Right ventricle myocardium inferior (tissue), 1 donor: ENCODE measurements at regions not wholly inside any gene's neighbourhood (a gene's known extent, or its start where the extent isn't known, plus 50 kb on each side); places are given as distances from the start of the nearest gene placed in this dataset.

ENCODE experiments used
- ATAC-seq: fragments of 200-7000 bp; cut with Tn5 transposase; one replicate; pipeline ENCODE4 v1.9.1; 2020; ENCODE audit warnings: mild to moderate bottlenecking, moderate library complexity
- DNase-seq: peaks from one replicate; pipeline ENCODE4 v3.0.0; 2021; ENCODE audit errors: missing footprints
- intact Hi-C: fragments of 100-400 bp; cut with DNase I; formaldehyde crosslinking; loops from one replicate; pipeline ENCODE4 v1.11.0; 2022
- donor health status: DM: no; HTN: yes; CAD: no; lungs with severe emphysema.

DNA sequence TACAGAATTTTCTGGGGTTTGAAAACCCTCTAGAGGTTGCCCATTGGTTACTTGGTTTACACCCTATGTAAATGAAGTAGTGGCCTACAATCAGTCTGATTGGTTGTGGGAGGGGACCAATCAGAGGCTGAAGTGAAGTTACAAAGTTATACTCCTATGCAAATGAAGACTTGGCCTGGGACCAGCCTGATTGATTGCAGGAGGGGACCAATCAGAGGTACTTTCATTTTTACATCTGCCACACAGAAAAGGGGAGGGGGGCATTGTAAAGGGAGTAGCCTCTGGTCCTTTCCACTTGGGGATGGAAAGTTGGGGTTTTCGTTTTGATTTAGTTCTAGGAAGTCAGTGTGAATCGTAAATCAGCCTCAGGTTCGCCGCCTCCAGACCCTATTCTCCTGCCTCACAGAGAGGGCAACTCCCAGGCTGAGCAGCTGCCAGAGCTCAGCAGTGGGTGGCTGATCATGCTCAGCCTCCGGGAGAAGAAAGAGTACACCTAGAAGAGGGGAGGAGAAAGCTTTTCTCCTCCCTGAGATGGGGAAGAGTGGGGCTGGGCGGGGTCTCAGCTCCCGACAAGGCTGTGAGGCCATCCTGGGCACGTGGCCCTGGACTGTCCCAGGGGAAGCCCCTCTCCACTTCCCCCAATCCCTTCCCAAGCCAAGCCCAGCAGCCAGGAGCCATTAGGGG lies 372.5 kb downstream of the GALR1 start:
- ATAC-seq (no peak), DNase-seq (no peak)
- intact Hi-C loops: no loop called here

DNA sequence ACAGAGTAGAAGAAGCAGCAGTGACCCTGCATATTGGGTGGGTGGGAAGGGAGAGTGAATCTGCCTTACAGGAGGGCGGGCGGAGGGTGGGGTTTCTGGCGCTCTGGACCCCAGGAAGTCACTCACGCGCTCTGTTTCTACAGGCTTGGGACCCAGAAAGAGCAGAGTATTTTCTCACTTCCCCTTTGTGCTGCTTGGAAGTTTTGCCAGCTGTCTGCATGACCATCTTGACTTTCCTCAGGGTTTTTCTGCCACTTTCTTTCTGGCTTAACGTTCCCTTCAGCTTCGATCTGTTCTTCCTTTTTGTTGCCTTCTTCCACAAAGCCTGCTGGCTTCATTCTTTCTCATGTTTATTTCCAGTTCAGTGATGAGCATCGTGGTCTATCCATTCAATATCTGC lies 383.1 kb downstream of the GALR1 start:
- DNase-seq (no peak), ATAC-seq (no peak)
- intact Hi-C loops: no loop called here

DNA sequence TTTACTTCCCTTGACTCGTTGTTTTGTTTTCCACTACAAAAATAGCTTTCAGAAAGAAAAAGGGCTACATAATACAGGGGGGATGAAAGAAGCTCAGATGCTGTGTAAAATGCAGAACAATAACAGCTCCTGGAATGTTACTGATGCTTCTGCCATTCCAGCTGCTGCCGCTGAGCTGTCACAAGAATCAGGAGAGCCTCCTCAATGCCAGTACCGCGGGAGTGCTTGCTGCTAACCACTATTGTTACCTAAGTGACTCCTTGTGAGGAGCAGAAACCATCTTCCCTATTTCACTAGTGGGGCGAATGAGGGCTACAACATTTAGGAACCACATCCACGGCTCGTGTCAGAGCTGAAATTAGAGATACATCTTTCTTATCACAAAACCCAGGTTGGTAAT lies 384.8 kb downstream of the GALR1 start:
- ATAC-seq (no peak), DNase-seq (no peak)
- intact Hi-C loops: no loop called here

DNA sequence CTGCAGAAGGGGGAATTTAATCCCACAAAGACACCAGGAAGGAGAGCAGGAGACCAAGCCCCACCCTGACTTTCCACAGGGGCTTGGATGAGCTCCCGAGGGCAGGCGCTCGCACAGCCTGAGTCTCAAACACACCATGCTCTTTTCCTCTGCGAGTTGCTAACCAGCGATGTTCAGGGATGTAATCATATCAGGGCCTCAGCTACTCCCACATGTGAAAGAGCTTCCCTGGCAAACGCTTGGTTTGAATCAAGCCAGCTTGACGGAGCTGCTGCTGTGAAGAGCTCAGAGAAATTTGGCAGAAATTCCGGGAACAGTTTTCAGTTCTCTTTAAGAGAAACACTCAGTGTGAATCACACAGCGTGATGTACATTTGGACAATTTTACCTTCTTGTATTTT lies 385.8 kb downstream of the GALR1 start:
- DNase-seq (no peak), ATAC-seq (peak; percentile 97)
- intact Hi-C loops: no loop called here

DNA sequence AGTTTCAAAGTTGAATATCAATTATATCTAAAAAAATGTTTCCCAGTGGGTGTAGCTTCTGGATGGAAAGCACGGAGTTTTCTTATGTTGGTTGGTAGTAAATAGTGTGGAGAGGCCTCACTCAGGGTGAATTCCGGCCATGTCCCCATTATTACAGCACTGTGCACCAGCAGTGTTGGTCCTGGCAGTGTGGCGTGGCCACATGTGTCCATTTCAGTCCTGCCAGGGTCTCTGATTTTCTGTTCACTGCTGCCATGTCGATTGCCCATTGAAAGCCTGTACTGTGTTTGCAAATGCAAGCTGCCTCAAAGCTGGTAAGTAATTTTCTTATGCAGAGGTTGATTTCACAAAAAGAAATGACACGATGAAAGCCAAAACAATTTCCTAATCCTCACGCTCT lies 386.2 kb downstream of the GALR1 start:
- DNase-seq: no peak
- intact Hi-C loops: no loop called here
- peak; percentile 59 for ATAC-seq

DNA sequence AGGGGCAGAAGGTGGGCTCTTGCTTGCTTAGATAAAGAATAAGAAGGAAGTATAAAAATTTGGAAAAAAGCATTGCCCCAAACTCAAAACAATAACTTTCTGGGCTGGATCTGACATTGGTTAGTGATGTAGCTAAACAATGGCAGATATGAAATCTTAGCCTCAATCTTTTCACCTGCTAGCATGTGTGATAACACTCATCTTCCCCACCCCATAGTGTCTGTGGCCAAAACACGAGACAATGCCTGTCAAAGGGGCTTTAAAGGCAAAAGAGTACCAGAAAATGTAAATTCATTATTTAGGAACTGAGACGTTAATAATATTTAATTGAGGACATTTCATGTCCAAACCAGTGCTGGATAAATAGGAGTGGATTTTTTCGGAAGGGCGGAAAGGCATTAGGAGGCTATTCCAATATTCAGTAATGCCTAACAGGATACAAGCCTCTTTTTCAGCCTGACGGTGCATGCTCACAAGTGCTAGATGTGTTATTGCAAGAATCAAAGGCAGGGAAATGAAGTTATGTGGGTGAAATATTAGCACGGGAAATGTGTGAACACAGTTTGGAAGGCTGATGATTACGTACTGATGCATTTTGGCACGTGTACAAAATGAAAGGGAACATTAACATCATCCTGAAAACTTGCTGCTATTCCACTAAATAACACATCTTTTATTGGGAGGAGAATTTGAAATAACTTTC lies 395.7 kb downstream of the GALR1 start:
- ATAC-seq (peak; percentile 56), DNase-seq (no peak)
- intact Hi-C loops: no loop called here

DNA sequence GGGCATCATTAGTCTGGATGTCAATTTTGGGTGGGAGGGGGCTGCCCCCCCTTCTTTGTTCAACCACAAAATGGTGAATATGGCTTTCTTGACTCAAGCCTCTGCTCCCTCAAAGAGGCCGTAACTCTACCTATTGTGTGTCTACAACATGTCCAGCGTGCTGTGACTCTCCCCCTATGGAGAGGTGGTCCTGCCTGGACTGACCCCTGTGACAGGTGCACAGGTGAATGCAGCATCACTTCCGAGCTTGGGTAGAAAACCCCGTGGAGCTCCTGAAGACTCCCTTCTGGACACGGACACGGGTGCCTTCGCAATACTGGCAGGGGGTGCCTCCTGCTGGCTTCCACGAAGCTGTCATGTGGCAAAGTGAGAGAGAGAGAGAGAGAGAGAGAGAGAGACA lies 397.8 kb downstream of the GALR1 start:
- intact Hi-C loops: no loop called here
- ATAC-seq: no peak
- DNase-seq: no peak

DNA sequence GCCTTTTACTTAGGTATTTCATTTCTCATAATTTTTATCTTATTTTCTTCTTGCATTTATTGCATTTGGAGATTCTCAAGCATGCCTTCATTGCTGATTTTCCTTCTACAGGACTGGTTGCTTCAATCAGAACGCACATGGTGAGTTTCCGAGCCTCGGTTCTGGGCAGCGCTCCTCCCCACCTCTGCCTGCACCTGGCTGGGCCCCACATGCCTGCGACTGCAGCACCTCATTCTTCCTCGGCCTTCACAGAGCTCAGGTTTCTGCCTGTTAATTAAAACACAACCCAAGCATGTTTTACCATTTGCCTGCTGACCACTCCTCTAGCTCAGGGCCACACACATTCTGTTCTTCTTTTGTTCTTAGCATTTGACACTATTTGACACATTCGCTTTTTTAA lies 398.8 kb downstream of the GALR1 start:
- intact Hi-C loops: no loop called here
- DNase-seq: no peak
- ATAC-seq: no peak

DNA sequence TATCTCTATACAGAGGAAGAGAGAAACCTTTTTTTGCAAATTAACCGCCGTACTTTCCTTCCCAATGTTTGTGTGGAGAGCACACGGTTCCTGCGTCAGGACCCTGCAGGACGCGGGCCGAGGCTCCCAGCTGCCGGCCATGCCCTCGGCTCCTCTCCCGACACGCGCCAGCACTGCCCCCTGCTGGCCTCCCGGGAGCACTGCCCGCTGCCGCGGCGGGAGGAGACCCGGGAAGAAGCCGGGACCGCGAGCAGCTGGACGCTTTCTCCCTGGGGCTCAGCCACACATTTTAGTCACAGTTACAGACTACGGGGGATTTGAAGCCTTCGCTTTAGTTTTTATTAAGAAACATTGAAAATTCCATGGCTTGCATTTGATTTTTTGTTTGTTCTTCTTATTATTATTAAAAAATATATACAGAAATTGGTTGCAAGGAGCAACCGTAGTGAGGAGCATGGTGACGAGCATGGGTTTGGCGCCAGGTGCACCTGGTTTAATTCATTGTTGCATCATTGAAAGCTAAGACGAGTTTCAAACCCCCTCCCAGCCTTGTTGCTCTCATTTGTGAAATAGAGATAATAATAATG lies 401.2 kb downstream of the GALR1 start:
- intact Hi-C loops: no loop called here
- peak; percentile 95 for ATAC-seq
- DNase-seq: peak; percentile 79

DNA sequence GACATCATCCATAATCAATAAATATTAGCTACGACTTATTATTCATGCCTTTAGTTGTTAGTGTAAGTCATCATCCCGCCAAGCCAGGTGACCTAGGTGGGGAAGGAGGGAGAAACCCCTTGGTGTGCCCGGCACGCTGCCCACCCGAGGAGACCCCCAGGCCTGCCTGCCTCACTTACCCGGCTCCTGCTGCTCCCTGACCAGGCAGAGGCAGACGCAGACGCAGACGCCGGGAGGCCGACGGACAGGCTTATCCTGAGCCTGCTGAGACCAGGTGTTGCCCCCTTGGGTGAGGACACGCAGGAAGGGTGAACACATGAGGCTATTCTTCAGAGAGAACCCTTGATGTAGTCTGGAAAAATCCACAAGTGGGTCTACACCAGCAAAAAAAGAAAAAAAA lies 401.8 kb downstream of the GALR1 start:
- intact Hi-C loops: no loop called here
- DNase-seq (no peak), ATAC-seq (no peak)

DNA sequence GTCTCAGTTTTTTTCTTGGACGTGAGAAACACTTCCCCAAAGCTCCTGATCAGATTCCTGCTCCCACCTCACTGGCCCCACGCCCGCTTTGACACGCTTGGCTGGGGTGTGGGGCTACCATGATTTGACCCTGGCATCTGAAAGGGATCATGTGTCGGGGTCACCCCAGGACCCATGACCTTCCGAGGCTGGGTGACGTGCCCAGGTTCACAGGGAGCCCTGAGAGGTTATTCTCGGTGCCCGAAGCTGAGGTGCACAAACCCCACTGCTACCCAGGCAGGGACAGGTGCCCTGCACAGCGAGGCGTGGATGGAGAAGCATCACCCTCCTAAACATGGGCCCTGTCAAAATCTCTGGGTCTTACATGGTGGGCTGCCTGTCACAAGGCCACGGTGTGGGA lies 404.1 kb downstream of the GALR1 start:
- intact Hi-C loops: no loop called here

DNA sequence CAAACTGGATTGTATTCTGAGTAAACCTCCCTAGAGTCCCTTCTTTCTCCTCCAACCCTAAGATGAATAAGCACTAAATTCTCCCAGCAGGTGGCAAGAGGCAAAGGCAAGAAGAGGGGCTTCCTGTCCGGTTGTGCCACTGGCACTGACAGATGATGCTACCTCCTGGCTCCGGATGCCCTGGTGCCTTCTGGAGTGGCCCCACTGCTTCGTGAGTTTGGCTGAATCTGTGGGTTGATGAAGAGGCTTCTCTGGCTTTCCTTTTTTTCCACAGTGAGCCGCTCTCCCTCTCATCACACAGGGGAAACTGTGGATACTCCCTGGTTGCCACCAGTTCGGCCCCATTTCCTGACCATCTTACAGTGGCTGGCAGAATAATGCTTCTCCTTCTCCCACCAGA lies 404.7 kb downstream of the GALR1 start:
- intact Hi-C loops: no loop called here
- DNase-seq (no peak), ATAC-seq (no peak)

More for the DNA sequence above, 404.1 kb downstream of the GALR1 start:
- DNase-seq (no peak), ATAC-seq (no peak)

DNA sequence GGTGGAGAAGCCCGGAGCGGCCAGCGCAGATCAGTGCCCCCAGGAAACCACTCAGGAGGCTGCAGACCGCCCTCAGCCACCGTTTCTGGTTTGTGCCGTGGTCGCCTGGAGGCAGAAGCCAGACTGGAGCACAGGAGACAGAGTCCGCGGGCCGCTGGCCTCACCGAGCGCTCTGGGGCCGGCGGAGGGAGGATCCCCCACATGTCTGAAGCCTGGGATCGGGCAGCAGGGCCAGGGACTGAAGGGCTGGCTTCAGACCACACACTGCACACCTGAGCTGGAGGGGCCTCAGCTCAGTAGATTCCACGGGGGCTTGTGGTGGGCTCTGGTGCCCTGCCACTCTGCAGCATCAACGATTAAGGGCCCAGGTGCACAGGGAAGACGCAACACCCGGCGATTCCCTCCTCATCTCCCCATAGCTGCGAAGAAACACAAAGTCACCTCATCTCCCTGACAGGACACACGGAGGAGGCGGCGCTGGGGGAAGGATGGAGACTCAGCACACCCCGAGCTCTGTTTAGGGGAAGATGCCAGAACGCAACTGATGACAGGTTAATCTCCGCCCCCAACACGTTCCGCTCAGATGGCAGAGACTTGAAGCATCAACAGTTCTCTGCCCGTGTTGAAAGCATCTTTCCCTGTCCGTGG lies 408.1 kb downstream of the GALR1 start:
- intact Hi-C loops: no loop called here
- DNase-seq: no peak
- ATAC-seq: no peak

DNA sequence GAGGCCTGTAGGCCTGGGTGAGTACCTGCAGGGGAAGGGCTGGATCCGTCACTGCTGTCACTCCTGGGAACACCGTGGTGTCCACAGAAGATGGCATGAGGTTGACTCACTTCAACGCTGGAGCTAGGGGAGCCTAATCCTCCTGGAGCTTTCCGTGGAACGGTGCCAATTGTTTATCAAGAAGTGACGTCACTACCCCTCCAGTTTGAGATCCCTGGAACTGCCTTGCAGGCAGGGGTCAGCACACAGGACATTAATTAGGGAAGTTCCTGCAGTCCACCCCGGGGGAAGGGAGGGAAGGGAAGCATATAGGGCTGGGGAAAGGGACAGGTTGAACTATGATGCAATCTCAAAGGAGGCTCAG lies 408.6 kb downstream of the GALR1 start:
- intact Hi-C loops: no loop called here
- DNase-seq (no peak), ATAC-seq (peak; percentile 28)

DNA sequence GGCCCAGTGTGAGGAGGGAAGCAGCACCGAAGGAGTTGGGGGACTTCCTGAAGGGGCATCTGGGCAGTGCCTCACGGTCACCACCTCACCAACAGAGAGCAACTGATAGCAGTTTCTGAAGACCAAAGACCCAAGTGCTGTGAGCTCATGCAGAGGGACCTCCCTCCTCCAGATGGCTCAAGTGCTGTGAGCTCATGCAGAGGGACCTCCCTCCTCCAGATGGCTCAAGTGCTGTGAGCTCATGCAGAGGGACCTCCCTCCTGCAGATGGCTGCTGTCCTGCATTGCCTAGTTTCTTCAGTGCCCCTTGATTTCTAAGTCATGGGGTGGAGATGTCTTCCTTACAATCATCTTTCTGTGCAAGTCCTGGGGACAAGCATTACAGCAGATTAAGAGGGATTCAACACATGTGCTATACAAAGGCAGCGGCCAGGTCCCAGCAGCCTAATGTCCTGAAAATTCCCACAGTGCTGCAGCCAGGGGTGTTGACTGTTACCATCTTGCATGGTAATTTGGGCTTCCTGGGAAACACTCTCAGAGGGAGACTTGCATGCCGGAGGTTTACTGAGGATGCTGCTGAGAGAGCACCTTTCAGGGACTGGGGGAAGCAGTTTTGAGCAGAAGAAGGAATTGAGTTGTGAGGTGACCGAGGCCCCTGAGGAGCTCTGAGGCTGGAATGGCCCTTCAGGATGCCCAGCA lies 409.3 kb downstream of the GALR1 start:
- intact Hi-C loops: no loop called here
- no peak for DNase-seq
- peak; percentile 70 for ATAC-seq

DNA sequence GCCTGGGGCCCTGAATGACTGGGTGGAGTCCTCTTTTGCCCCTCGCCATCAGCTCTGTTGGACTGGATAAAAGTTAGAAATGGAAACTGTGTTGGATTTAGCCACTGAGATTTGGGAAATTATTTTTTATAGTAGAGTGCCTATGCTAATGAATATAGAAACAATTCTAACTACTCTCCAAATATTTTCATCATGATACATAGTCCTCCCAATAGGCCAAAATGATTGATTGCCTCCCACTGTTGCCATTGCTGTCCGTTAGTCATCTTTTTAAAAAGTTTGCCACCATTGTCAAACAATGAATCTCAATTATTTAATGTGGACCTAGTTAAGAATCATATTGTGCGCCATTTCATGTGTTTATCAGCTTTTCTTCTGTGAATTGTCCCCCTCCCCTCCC lies 417.0 kb downstream of the GALR1 start:
- ATAC-seq: no peak
- DNase-seq: no peak
- intact Hi-C loops: no loop called here

DNA sequence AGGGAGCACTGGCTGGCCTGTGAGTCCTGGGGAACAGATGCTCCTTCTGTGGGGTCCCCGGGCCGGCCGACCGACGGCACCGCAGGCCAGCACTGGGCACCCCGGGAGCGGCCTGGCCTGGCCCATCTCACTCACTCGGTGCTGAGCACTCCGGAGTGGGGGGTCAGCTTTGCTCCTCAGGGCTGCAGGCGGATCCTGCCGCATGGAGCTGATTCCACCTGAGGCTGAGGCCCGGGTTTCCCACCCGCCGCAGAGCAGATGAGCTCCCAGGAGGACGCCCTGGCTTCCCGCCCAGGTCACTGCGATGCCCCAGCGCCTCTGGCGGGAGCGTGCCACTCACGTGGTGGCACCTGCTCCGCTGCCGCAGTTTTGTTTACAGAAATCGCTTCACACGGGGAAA lies 418.6 kb downstream of the GALR1 start:
- ATAC-seq (no peak), DNase-seq (no peak)
- intact Hi-C loops: no loop called here

DNA sequence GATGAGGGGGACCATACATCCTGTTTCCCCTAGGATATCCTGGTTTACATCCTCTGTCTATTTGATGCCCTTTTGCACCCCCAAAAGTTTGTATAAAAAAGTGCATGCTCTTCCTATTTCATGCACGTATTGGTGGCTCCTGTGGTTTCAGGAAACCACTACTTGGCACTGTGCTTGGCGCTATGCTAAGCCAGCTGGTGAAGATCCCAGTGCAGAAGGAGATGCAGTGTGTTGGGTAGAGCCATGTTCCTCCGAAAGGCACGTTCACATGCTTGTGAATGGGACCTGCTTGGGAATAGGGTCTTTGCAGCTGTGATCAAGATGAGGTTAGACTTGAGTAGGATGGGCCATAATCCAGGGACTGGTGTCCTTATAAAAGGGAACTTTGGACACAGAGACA lies 419.7 kb downstream of the GALR1 start:
- intact Hi-C loops: no loop called here
- ATAC-seq (no peak), DNase-seq (no peak)

DNA sequence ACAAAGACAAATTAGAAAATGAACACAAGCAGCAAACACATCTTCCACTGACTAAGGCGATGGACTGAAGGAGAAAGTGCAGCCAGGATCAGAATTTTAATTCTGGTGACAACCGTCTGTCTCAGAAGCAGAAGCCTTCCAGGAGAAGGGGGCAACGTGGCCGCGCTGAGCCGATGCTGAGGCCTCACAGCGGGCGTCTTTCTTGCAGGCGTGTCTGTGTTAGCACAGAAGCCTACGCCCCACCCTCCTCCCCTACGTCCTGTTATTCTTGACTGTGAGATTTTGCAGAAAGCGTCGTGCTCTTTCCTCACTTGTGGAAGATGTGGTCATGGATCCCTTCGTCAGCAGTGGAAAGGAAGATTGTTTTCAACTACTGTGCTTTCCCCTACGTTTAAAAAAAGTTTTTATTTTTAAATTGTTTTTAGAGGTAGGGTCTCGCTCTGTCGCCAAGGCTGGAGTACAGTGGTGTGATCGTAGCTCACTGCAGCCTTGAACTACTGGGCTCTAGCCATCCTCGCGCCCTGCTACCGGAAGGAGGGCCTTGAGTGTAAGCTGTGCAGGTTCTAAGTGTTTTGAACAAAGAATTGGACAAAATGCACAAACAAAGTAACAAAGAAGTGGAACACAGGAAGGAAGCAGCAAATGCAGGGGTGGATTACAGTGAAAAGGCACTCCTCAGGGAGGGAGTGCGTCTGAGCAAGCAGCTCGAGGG lies 422.0 kb downstream of the GALR1 start:
- no peak for ATAC-seq
- intact Hi-C loops: no loop called here
- no peak for DNase-seq
